HepG2 (cell line): ENCODE measurements at regions not wholly inside any gene's neighbourhood (a gene's known extent, or its start where the extent isn't known, plus 50 kb on each side); places are given as distances from the start of the nearest gene placed in this dataset.

Experiments used
- ATAC-seq: fragments of 200-7000 bp; cut with Tn5 transposase; 3 replicates; pipeline ENCODE4 v1.9.1; 2020; ENCODE audit warnings: mild to moderate bottlenecking, moderate library complexity
- BruUV-seq: library from RNA; stranded (reverse); fragments of 400-500 nt; replicated peaks from 2 replicates; lab custom pipeline; 2021; lab: Mats Ljungman, UMichigan
- CTCF ChIA-PET: fragments of 300-600 bp; formaldehyde crosslinking; extraction: SDS; loops from one replicate; lab custom pipeline; 2021; ENCODE audit warnings: low total read pairs, inconsistent platforms, low intra/inter-chr PET ratio; lab: Yijun Ruan, JAX
- POLR2A ChIA-PET: fragments of 350-600 bp; sonication (Branson Sonifier 250); formaldehyde crosslinking; loops from one replicate; lab custom pipeline; 2020; ENCODE audit warnings: antibody characterized with exemption, inconsistent platforms; lab: Yijun Ruan, JAX
- DNase-seq: peaks from one replicate; pipeline ENCODE4 v3.0.0-alpha.2; 2015; ENCODE audit warnings: low spot score
- FAIRE-seq: peaks from 3 replicates; lab custom pipeline; 2011; peaks lifted over from hg19 to GRCh38; lab: Jason Lieb, UNC
- H2AFZ ChIP-seq: one replicate; pipeline ENCODE4 v1.6.1; 2011; ENCODE audit warnings: low read length, inconsistent platforms
- H3K27ac ChIP-seq: fragments of 300-600 bp; 3 replicates; pipeline ENCODE4 v1.8.0; 2011; ENCODE audit warnings: mixed run types, mild to moderate bottlenecking, mixed read lengths, low read length, inconsistent platforms; ENCODE audit not compliant: insufficient read depth; ENCODE audit errors: extremely low read length
- H3K27me3 ChIP-seq, 2 experiments: fragments of 200-600 bp in 1 of 2; 2 replicates in 1 of 2; 3 replicates in 1 of 2; pipeline versions ENCODE4 v1.6.0 to v1.8.0; 2011; ENCODE audit warnings: low read length in 2 of 2, mild to moderate bottlenecking in 2 of 2, moderate library complexity in 2 of 2, inconsistent platforms in 1 of 2; ENCODE audit not compliant: insufficient read depth in 2 of 2, control insufficient read depth in 1 of 2
- H3K36me3 ChIP-seq, 2 experiments: fragments of 200-600 bp in 1 of 2; replicated peaks in 1 of 2; 2 replicates in 1 of 2; 3 replicates in 1 of 2; pipeline versions ENCODE4 v1.5.1 to v1.8.0; 2011; ENCODE audit warnings: low read length in 2 of 2, inconsistent platforms in 1 of 2; ENCODE audit not compliant: insufficient read depth in 2 of 2, control insufficient read depth in 1 of 2
- H3K4me1 ChIP-seq: 2 replicates; pipeline ENCODE4 v1.5.1; 2012; ENCODE audit warnings: low read length, inconsistent platforms; ENCODE audit not compliant: insufficient read depth
- H3K4me2 ChIP-seq: 2 replicates; pipeline ENCODE4 v1.6.0; 2011; ENCODE audit warnings: low read depth, low read length, inconsistent platforms
- H3K4me3 ChIP-seq, 3 experiments: fragments of 200-600 bp in 1 of 3; sonication (generic), shearing (Covaris generic) in 1 of 3; replicated peaks in 1 of 3; 2 replicates each; pipeline ENCODE4 v1.5.1; 2011 to 2016; ENCODE audit warnings: low read length in 3 of 3, inconsistent platforms in 2 of 3, low read depth in 2 of 3, mild to moderate bottlenecking in 2 of 3, control low read depth in 1 of 3, mixed read lengths in 1 of 3; ENCODE audit not compliant: insufficient read depth in 1 of 3
- H3K79me2 ChIP-seq: one replicate; pipeline ENCODE4 v1.6.1; 2011; ENCODE audit warnings: low read length, inconsistent platforms; ENCODE audit not compliant: insufficient read depth
- H3K9ac ChIP-seq: 2 replicates; pipeline ENCODE4 v1.6.0; 2011; ENCODE audit warnings: mild to moderate bottlenecking, low read depth, low read length, inconsistent platforms; ENCODE audit not compliant: insufficient read depth
- H3K9me3 ChIP-seq: 2 replicates; pipeline ENCODE4 v1.5.1; 2012; ENCODE audit warnings: mild to moderate bottlenecking, low read length
- H4K20me1 ChIP-seq: 2 replicates; pipeline ENCODE4 v1.6.0; 2011; ENCODE audit warnings: inconsistent platforms, mild to moderate bottlenecking, low read length, moderate library complexity; ENCODE audit not compliant: insufficient read depth
- ARID2 ChIP-seq: sonication (generic); formaldehyde crosslinking; IDR thresholded peaks from 2 replicates; pipeline ENCODE4 v1.8.1; 2022; ENCODE audit warnings: mild to moderate bottlenecking, missing genetic modification reagents, borderline replicate concordance
- KDM6A ChIP-seq: IDR thresholded peaks from 2 replicates; pipeline ENCODE4 v1.6.1; 2016; ENCODE audit warnings: low read depth
- KMT2A ChIP-seq: sonication (generic); formaldehyde crosslinking; IDR thresholded peaks from 2 replicates; pipeline ENCODE4 v1.4.0; 2020; ENCODE audit warnings: missing genetic modification reagents
- MXD4 ChIP-seq: IDR thresholded peaks from 2 replicates; pipeline ENCODE4 v1.6.1; 2016; ENCODE audit warnings: mild to moderate bottlenecking, missing biosample characterization, missing genetic modification reagents
- RORA ChIP-seq: sonication (generic); formaldehyde crosslinking; IDR thresholded peaks from 2 replicates; pipeline ENCODE4 v1.5.0; 2020; ENCODE audit warnings: mild to moderate bottlenecking, missing genetic modification reagents, moderate library complexity
- SCMH1 ChIP-seq: sonication (generic); formaldehyde crosslinking; IDR thresholded peaks from 2 replicates; pipeline ENCODE4 v1.9.0; 2021; ENCODE audit warnings: missing genetic modification reagents, mild to moderate bottlenecking, borderline replicate concordance
- SRSF9 ChIP-seq: fragments of 200-400 bp; formaldehyde crosslinking; IDR thresholded peaks from 2 replicates; pipeline ENCODE4 v1.6.1; 2018; ENCODE audit warnings: borderline replicate concordance, mild to moderate bottlenecking, low read depth, low read length; ENCODE audit not compliant: insufficient read depth, poor library complexity, severe bottlenecking
- ZNF34 ChIP-seq: sonication (generic); formaldehyde crosslinking; IDR thresholded peaks from 2 replicates; pipeline ENCODE4 v1.4.0; 2020; ENCODE audit warnings: mild to moderate bottlenecking, missing genetic modification reagents, borderline replicate concordance
- ZNF577 ChIP-seq: sonication (generic); formaldehyde crosslinking; IDR thresholded peaks from 2 replicates; pipeline ENCODE4 v1.4.0; 2020; ENCODE audit warnings: mild to moderate bottlenecking, low read depth, missing genetic modification reagents, borderline replicate concordance
- ZNF672 ChIP-seq: sonication (generic); formaldehyde crosslinking; IDR thresholded peaks from 2 replicates; pipeline ENCODE4 v1.8.1; 2022; ENCODE audit warnings: missing genetic modification reagents
- ZNF772 ChIP-seq: sonication (generic); formaldehyde crosslinking; IDR thresholded peaks from 2 replicates; pipeline ENCODE4 v1.5.0; 2020; ENCODE audit warnings: mild to moderate bottlenecking, missing genetic modification reagents
- ZSCAN12 ChIP-seq: sonication (generic); formaldehyde crosslinking; IDR thresholded peaks from 2 replicates; pipeline ENCODE4 v1.9.0; 2021; ENCODE audit warnings: mild to moderate bottlenecking, missing genetic modification reagents
- WGBS: methylation state at CpG from one replicate; pipeline ENCODE4 v1.1.6; 2017; ENCODE audit warnings: low lambda C conversion rate; 5-methylcytosine and 5-hydroxymethylcytosine counted together
- in situ Hi-C: cut with HindIII; loops from 2 replicates; pipeline ENCODE4 v1.10.0; 2017; ENCODE audit warnings: low pct_unique_long_range_greater_than_20kb; ENCODE audit not compliant: extremely low pct_ligation_motif_present
- intact Hi-C: fragments of 100-400 bp; cut with micrococcal nuclease; formaldehyde crosslinking; loops from one replicate; pipeline ENCODE4 v1.10.0; 2022; ENCODE audit not compliant: unreplicated experiment
- TF ChIP-seq, protein P1 (sequence below): sonication (generic); formaldehyde crosslinking; IDR thresholded peaks from 2 replicates; pipeline ENCODE4 v1.8.0; 2022; ENCODE audit warnings: missing genetic modification reagents, mild to moderate bottlenecking, moderate library complexity, borderline replicate concordance
- TF ChIP-seq, protein P2 (sequence below): IDR thresholded peaks from 2 replicates; pipeline ENCODE4 v1.6.1; 2018; ENCODE audit warnings: missing genetic modification reagents, mild to moderate bottlenecking, missing compliant biosample characterization
- TF ChIP-seq, protein P3 (sequence below): sonication (generic); formaldehyde crosslinking; IDR thresholded peaks from 2 replicates; pipeline ENCODE4 v1.4.0; 2020; ENCODE audit warnings: mild to moderate bottlenecking, missing genetic modification reagents

DNA sequence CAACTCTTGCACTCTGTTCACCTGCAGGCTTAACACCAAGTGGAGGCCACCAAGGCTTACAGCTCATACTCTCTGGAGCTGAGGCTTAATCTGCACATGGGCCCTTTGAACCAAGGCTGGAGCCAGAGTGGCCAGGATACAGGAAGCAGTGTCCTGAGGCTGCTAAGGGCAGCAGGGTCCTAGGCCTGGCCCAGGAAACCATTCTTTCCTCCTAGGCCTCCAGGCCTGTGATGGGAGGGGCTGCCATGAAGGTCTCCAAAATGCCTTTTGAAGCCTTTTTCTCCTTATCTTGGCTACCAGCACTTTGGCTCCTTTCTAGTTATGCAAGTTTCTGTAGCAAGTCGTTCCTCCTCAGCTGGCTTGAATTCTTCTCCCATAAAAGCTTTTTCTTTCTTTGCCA, 68.0 kb upstream of the GNAI1 start (continued):
- TF ChIP-seq, protein P1, sequence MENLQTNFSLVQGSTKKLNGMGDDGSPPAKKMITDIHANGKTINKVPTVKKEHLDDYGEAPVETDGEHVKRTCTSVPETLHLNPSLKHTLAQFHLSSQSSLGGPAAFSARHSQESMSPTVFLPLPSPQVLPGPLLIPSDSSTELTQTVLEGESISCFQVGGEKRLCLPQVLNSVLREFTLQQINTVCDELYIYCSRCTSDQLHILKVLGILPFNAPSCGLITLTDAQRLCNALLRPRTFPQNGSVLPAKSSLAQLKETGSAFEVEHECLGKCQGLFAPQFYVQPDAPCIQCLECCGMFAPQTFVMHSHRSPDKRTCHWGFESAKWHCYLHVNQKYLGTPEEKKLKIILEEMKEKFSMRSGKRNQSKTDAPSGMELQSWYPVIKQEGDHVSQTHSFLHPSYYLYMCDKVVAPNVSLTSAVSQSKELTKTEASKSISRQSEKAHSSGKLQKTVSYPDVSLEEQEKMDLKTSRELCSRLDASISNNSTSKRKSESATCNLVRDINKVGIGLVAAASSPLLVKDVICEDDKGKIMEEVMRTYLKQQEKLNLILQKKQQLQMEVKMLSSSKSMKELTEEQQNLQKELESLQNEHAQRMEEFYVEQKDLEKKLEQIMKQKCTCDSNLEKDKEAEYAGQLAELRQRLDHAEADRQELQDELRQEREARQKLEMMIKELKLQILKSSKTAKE: no peak
- TF ChIP-seq, protein P2, sequence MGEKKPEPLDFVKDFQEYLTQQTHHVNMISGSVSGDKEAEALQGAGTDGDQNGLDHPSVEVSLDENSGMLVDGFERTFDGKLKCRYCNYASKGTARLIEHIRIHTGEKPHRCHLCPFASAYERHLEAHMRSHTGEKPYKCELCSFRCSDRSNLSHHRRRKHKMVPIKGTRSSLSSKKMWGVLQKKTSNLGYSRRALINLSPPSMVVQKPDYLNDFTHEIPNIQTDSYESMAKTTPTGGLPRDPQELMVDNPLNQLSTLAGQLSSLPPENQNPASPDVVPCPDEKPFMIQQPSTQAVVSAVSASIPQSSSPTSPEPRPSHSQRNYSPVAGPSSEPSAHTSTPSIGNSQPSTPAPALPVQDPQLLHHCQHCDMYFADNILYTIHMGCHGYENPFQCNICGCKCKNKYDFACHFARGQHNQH (CRISPR knock-in tag): no peak
- no peak for TF ChIP-seq SRSF9

DNA sequence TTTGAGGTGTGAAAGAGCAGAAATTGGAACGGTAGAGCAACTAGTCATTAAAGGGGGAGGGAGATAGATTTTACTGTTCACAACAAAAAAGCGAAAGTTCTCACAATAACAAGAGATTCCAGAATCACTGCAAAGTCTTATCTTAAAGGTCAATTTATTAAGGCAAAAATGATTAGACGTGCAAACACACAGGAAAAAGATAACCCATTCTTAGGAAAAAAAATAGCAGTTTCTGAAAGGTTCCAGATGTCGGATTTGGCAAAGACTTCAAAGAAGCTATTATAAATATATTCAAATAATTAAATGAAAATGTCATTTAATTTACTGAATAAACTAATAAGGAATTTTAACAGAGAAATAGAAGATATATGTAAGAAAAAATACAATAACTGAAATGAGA, 70.8 kb upstream of the GNAI1 start:
- H3K27me3 ChIP-seq: no peaks in the 10 kb centered on the region
- H3K27ac ChIP-seq: no peak overlapping the region
- H3K36me3 ChIP-seq: no peaks in the 10 kb centered on the region
- H3K9me3 ChIP-seq: peaks cover 9% of the 10 kb centered on the region; the same call in 1 of the 2 replicates
- POLR2A ChIA-PET: no interaction called here
- H3K9ac ChIP-seq: no peak overlapping the region
- intact Hi-C loops: loop anchor here (10.0 kb wide), 1 partner anchor 591 kb away; no protein-coding TSS in a partner anchor
- H3K4me3 ChIP-seq: no peak overlapping the region
- H3K4me2 ChIP-seq: no peak overlapping the region
- DNase-seq (no peak), FAIRE-seq (no peak), ATAC-seq (no peak)
- CTCF ChIA-PET: no interaction called here
- TF ChIP-seq SCMH1 (no peak), KDM6A (CRISPR knock-in tag) (no peak), ZSCAN12 (no peak), MXD4 (CRISPR knock-in tag) (no peak), ARID2 (CRISPR knock-in tag) (no peak), KMT2A (CRISPR knock-in tag) (no peak), ZNF577 (no peak), RORA (CRISPR knock-in tag) (no peak), ZNF34 (CRISPR knock-in tag) (no peak), ZNF772 (no peak), ZNF672 (CRISPR knock-in tag) (no peak)
- TF ChIP-seq, protein P3, sequence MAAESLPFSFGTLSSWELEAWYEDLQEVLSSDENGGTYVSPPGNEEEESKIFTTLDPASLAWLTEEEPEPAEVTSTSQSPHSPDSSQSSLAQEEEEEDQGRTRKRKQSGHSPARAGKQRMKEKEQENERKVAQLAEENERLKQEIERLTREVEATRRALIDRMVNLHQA: no peak
- no peaks in the 10 kb centered on the region for H3K79me2 ChIP-seq
- H3K4me1 ChIP-seq: no peaks in the 10 kb centered on the region
- in situ Hi-C loops: no loop called here
- H4K20me1 ChIP-seq: no peaks in the 10 kb centered on the region
- WGBS: 10% methylated on average over 4 of the region's 4 CpGs
- no TSS peak for BruUV-seq
- no peak overlapping the region for H2AFZ ChIP-seq
